Chondrocyte (in vitro differentiated cells): ENCODE measurements at regions not wholly inside any gene's neighbourhood (a gene's known extent, or its start where the extent isn't known, plus 50 kb on each side); places are given as distances from the start of the nearest gene placed in this dataset.

Experiments used
- DNase-seq: peaks from one replicate; pipeline ENCODE4 v3.0.0; 2021; ENCODE audit warnings: mixed read lengths, low spot score
- H3K27ac Mint-ChIP-seq: one replicate; pipeline ENCODE4 v1.8.0; 2021; ENCODE audit warnings: mild to moderate bottlenecking, moderate library complexity, mixed read lengths; ENCODE audit not compliant: unreplicated experiment
- H3K27me3 Mint-ChIP-seq: 2 replicates; pipeline ENCODE4 v1.8.0; 2021; ENCODE audit warnings: low read depth, mixed read lengths
- H3K36me3 Mint-ChIP-seq: 2 replicates; pipeline ENCODE4 v1.8.0; 2021; ENCODE audit warnings: low read depth, mixed read lengths
- H3K4me1 Mint-ChIP-seq: 2 replicates; pipeline ENCODE4 v1.8.0; 2021; ENCODE audit warnings: low read depth, mild to moderate bottlenecking, mixed read lengths
- H3K4me3 Mint-ChIP-seq: one replicate; pipeline ENCODE4 v1.8.0; 2021; ENCODE audit warnings: mild to moderate bottlenecking, moderate library complexity, mixed read lengths; ENCODE audit not compliant: unreplicated experiment
- H3K9me3 Mint-ChIP-seq: 2 replicates; pipeline ENCODE4 v1.8.0; 2021; ENCODE audit warnings: low read depth, mixed read lengths
- CTCF ChIP-seq: fragments of 200-600 bp; sonication (generic); IDR thresholded peaks from 2 replicates; pipeline ENCODE4 v1.5.0; 2021; ENCODE audit warnings: antibody characterized with exemption, mild to moderate bottlenecking, moderate library complexity

GRCh38 chr7:8931906-8932646, 498.7 kb downstream of the NXPH1 start:
- H3K9me3 Mint-ChIP-seq = no peaks in the 10 kb centered on the region
- TF ChIP-seq CTCF = no peak
- peaks cover 7% of the 10 kb centered on the region for H3K4me1 Mint-ChIP-seq
- no peaks in the 10 kb centered on the region for H3K27me3 Mint-ChIP-seq
- no peak for DNase-seq
- H3K27ac Mint-ChIP-seq = no peak overlapping the region
- H3K4me3 Mint-ChIP-seq = no peak overlapping the region
- no peaks in the 10 kb centered on the region for H3K36me3 Mint-ChIP-seq

GRCh38 chr7:8932751-8933150, 499.3 kb downstream of the NXPH1 start:
- no peaks in the 10 kb centered on the region for H3K27me3 Mint-ChIP-seq
- H3K36me3 Mint-ChIP-seq = no peaks in the 10 kb centered on the region
- no peak overlapping the region for H3K4me3 Mint-ChIP-seq
- H3K4me1 Mint-ChIP-seq = peaks cover 7% of the 10 kb centered on the region
- no peak for TF ChIP-seq CTCF
- H3K9me3 Mint-ChIP-seq = no peaks in the 10 kb centered on the region
- no peak overlapping the region for H3K27ac Mint-ChIP-seq
- no peak for DNase-seq

- DNase-seq = no peak
- peaks cover 4% of the 10 kb centered on the region for H3K4me1 Mint-ChIP-seq
- H3K27me3 Mint-ChIP-seq = no peaks in the 10 kb centered on the region
Measured at GRCh38 chr7:8937204-8937603, 503.8 kb downstream of the NXPH1 start.

GRCh38 chr7:8938044-8938805, 504.8 kb downstream of the NXPH1 start:
- Mint-ChIP-seq H3K4me1 (no peaks in the 10 kb centered on the region), H3K4me3 (no peak overlapping the region)

More at GRCh38 chr7:8937204-8937603, 503.8 kb downstream of the NXPH1 start:
- Mint-ChIP-seq H3K36me3 (no peaks in the 10 kb centered on the region), H3K9me3 (no peaks in the 10 kb centered on the region), H3K4me3 (no peak overlapping the region), H3K27ac (no peak overlapping the region)
- TF ChIP-seq CTCF = no peak

More at GRCh38 chr7:8938044-8938805, 504.8 kb downstream of the NXPH1 start:
- Mint-ChIP-seq H3K27me3 (no peaks in the 10 kb centered on the region), H3K36me3 (no peaks in the 10 kb centered on the region), H3K9me3 (no peaks in the 10 kb centered on the region), H3K27ac (no peak overlapping the region)
- no peak for TF ChIP-seq CTCF
- DNase-seq = no peak
